ENCODE measurements at regions not wholly inside any gene's neighbourhood (a gene's known extent, or its start where the extent isn't known, plus 50 kb on each side); places are given as distances from the start of the nearest gene placed in this dataset.

DNA sequence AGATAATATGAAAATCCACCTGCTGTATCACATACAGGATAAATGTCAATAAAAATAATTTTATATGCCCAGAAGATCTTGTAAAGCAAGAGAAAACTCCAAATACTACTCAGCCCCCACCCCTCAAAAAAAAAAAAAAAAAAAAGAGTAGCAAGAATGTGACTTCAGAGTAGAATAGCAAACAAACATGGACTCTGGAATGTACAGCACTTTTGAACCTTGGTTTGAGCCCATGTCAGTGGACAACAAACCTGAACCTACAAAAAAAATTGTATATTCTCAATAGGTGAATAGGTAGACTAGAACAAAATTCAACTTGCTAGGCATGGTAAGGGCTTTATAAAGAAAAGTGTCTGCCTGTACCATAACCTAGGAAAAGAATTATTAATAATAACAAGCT, 428.0 kb downstream of the SLITRK6 start:
- Histone ChIP-seq H3K9me3 (ENCODE audit: low read depth, low read length, poor library complexity, severe bottlenecking) (no peaks in the 10 kb centered on the region), H3K4me3 (ENCODE audit: low read depth, low read length, poor library complexity, severe bottlenecking) (no peak overlapping the region), H3K27me3 (replicated peaks; ENCODE audit: insufficient read depth, low read depth, low read length, poor library complexity) (no peaks in the 10 kb centered on the region), H3K36me3 (ENCODE audit: insufficient read depth, low read length, poor library complexity, severe bottlenecking) (no peaks in the 10 kb centered on the region), H3K27ac (ENCODE audit: low read depth, low read length, poor library complexity, severe bottlenecking) (no peak overlapping the region), H3K4me1 (ENCODE audit: insufficient read depth, low read length, poor library complexity, severe bottlenecking) (peaks cover 11% of the 10 kb centered on the region)
- DNase-seq (ENCODE audit: low spot score): no peak
- intact Hi-C loops (cut with micrococcal nuclease; ENCODE audit: unreplicated experiment): no loop called here
- ChIA-PET POLR2A (ENCODE audit: low non-redundant PET) (no interaction called here), CTCF (no interaction called here)
- no TSS peak for BruUV-seq (replicated peaks)
- TF ChIP-seq CTCF (conservative IDR thresholded peaks at IDR 0.05; ENCODE audit: low read depth, low read length) (no peak), EZH2 (IDR thresholded peaks at IDR 0.05; ENCODE audit: borderline replicate concordance, low read depth, low read length, poor library complexity, severe bottlenecking) (no peak)

DNA sequence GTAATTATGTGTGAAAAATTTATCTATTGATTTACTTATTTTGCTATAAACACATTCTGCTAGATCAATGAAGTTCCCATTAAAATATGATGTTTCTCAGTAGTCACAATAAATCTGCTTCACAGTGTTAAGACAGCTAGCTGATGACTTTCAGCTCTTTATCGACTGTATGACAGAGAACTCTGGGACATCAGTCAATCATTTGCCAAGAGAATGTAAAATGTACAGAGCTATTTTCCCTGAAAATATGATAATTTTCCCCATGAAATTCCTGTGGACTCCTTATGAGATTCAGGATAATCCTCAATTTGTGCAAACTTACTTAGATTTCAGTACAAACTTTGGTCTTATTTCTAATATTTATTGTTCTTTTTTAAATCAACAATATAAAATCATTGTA, 430.5 kb downstream of the SLITRK6 start:
- H3K4me3 ChIP-seq (ENCODE audit: low read depth, low read length, poor library complexity, severe bottlenecking): no peak overlapping the region
- no peak for TF ChIP-seq EZH2 (IDR thresholded peaks at IDR 0.05; ENCODE audit: borderline replicate concordance, low read depth, low read length, poor library complexity, severe bottlenecking)
- TF ChIP-seq CTCF (conservative IDR thresholded peaks at IDR 0.05; ENCODE audit: low read depth, low read length): no peak
- BruUV-seq (replicated peaks): no TSS peak
- ChIA-PET POLR2A (ENCODE audit: low non-redundant PET) (no interaction called here), CTCF (no interaction called here)
- DNase-seq (ENCODE audit: low spot score): no peak
- intact Hi-C loops (cut with micrococcal nuclease; ENCODE audit: unreplicated experiment): no loop called here
- H3K9me3 ChIP-seq (ENCODE audit: low read depth, low read length, poor library complexity, severe bottlenecking): no peaks in the 10 kb centered on the region
- no peaks in the 10 kb centered on the region for H3K27me3 ChIP-seq (replicated peaks; ENCODE audit: insufficient read depth, low read depth, low read length, poor library complexity)
- no peaks in the 10 kb centered on the region for H3K36me3 ChIP-seq (ENCODE audit: insufficient read depth, low read length, poor library complexity, severe bottlenecking)
- H3K27ac ChIP-seq (ENCODE audit: low read depth, low read length, poor library complexity, severe bottlenecking): no peak overlapping the region
- H3K4me1 ChIP-seq (ENCODE audit: insufficient read depth, low read length, poor library complexity, severe bottlenecking): peaks cover 11% of the 10 kb centered on the region

DNA sequence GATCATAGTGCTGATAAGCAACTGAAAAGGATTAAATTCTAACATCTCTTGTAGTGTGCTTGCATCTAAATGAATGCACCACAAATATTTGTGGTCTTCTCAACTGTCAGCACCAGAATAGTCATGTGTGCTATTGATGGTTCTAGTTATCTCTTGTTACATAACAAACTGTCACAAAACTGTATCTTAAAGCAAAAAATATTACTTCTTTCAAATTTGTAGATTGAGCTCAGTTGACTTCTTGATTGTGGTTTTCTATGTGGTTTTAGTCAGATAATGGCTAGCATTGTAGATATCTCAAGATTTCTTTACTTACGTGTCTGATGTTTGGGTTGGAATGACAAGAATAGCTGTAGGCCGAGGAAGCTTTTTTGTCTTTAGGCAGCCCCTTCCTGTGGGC, 431.3 kb downstream of the SLITRK6 start:
- Histone ChIP-seq H3K9me3 (ENCODE audit: low read depth, low read length, poor library complexity, severe bottlenecking) (no peaks in the 10 kb centered on the region), H3K36me3 (ENCODE audit: insufficient read depth, low read length, poor library complexity, severe bottlenecking) (no peaks in the 10 kb centered on the region), H3K27ac (ENCODE audit: low read depth, low read length, poor library complexity, severe bottlenecking) (no peak overlapping the region), H3K27me3 (replicated peaks; ENCODE audit: insufficient read depth, low read depth, low read length, poor library complexity) (no peaks in the 10 kb centered on the region), H3K4me3 (ENCODE audit: low read depth, low read length, poor library complexity, severe bottlenecking) (no peak overlapping the region), H3K4me1 (ENCODE audit: insufficient read depth, low read length, poor library complexity, severe bottlenecking) (peaks cover 11% of the 10 kb centered on the region)
- no TSS peak for BruUV-seq (replicated peaks)
- DNase-seq (ENCODE audit: low spot score): peak; percentile 30
- intact Hi-C loops (cut with micrococcal nuclease; ENCODE audit: unreplicated experiment): no loop called here
- TF ChIP-seq CTCF (conservative IDR thresholded peaks at IDR 0.05; ENCODE audit: low read depth, low read length) (no peak), EZH2 (IDR thresholded peaks at IDR 0.05; ENCODE audit: borderline replicate concordance, low read depth, low read length, poor library complexity, severe bottlenecking) (no peak)
- ChIA-PET CTCF (no interaction called here), POLR2A (ENCODE audit: low non-redundant PET) (no interaction called here)
